AG09309 (cell line): ENCODE measurements at regions not wholly inside any gene's neighbourhood (a gene's known extent, or its start where the extent isn't known, plus 50 kb on each side); places are given as distances from the start of the nearest gene placed in this dataset.

Experiments
- DNase-seq: peaks from one replicate; pipeline ENCODE4 v3.0.0-alpha.2; 2010; ENCODE audit warnings: low read depth
- H3K4me3 ChIP-seq: 2 replicates; pipeline ENCODE4 v1.5.1; 2011; ENCODE audit warnings: mild to moderate bottlenecking, low read depth, low read length, moderate library complexity; ENCODE audit not compliant: control insufficient read depth
- CTCF ChIP-seq: IDR thresholded peaks from 2 replicates; pipeline ENCODE4 v1.5.1; 2011; ENCODE audit warnings: mild to moderate bottlenecking, low read depth, low read length, inconsistent platforms; ENCODE audit not compliant: insufficient read depth, control insufficient read depth; ENCODE audit errors: missing control alignments

- no peak for TF ChIP-seq CTCF
- H3K4me3 ChIP-seq = no peak overlapping the region
- DNase-seq = no peak
Measured at GRCh38 chr9:31389075-31389474, 995.4 kb upstream of the ACO1 start.

- TF ChIP-seq CTCF = no peak
- no peak for DNase-seq
- H3K4me3 ChIP-seq = no peak overlapping the region
Measured at GRCh38 chr9:31390403-31391025, 993.9 kb upstream of the ACO1 start.

GRCh38 chr9:31393240-31393639 is 991.2 kb upstream of the ACO1 start:
- no peak overlapping the region for H3K4me3 ChIP-seq
- DNase-seq = no peak
- TF ChIP-seq CTCF = no peak

- TF ChIP-seq CTCF = no peak
- no peak overlapping the region for H3K4me3 ChIP-seq
- DNase-seq = no peak
Measured at GRCh38 chr9:31394015-31394473, 990.4 kb upstream of the ACO1 start.

- DNase-seq = no peak
- H3K4me3 ChIP-seq = no peak overlapping the region
- TF ChIP-seq CTCF = no peak
Measured at GRCh38 chr9:31412081-31412480, 972.4 kb upstream of the ACO1 start.

GRCh38 chr9:31415164-31415563 is 969.3 kb upstream of the ACO1 start:
- TF ChIP-seq CTCF = no peak
- DNase-seq = no peak
- H3K4me3 ChIP-seq = no peak overlapping the region
